ENCODE measurements at regions not wholly inside any gene's neighbourhood (a gene's known extent, or its start where the extent isn't known, plus 50 kb on each side); places are given as distances from the start of the nearest gene placed in this dataset.

DNA sequence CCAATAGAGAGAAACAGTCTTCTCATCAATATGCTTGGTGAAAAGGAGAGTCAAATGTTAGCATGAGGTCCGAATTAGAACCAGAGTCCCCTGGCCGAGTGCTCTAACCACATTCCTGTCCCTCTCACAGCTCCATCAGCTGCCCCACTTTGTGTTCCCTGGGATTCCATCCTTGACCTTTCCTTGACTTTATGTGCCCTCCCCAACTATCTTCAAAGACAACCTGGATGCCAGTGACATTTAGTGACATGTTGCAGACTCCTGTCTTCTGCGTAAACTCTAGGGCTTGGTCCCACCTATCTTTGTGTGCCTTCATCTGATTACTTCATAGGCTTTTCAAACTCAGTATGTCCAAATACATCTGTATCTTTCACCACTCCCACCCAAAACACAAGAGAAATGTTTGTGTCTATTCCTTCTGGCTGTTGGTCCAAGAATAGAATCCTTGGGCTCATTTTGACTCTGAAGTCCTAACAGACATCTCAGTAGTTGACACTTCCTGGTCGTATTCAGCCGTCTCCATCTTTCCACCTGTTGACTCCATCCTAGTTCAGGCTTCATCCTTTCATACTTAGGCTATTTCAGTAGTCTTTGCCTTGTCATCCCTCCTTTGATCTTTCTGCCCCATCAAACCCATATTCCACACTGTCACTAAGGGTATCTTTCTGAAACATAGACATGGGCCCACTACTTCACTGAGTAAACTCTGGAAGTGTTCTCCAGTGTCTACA, 101.4 kb upstream of the CD180 start:
- no peak for DNase-seq (ENCODE audit: low read depth)

DNA sequence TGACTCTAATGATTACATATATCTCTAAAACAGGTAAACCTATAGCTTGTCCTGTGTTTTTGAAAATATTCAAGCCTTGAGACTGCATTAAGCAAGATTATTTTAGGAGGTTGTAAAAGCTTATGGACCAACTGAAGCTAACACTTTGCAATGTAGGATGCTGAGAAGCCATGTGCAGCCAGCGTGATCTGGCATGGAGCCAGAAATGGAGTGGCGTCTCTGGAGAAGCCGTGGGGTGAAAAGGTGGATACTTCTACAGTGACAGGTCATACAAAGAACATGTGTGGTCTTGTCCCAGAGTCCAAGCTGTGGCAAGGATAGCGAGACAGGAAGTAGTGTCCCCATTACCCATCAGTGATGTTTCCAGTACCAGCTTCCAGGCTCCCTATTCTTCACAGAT, 100.8 kb upstream of the CD180 start:
- no peak for DNase-seq (ENCODE audit: low read depth)

DNA sequence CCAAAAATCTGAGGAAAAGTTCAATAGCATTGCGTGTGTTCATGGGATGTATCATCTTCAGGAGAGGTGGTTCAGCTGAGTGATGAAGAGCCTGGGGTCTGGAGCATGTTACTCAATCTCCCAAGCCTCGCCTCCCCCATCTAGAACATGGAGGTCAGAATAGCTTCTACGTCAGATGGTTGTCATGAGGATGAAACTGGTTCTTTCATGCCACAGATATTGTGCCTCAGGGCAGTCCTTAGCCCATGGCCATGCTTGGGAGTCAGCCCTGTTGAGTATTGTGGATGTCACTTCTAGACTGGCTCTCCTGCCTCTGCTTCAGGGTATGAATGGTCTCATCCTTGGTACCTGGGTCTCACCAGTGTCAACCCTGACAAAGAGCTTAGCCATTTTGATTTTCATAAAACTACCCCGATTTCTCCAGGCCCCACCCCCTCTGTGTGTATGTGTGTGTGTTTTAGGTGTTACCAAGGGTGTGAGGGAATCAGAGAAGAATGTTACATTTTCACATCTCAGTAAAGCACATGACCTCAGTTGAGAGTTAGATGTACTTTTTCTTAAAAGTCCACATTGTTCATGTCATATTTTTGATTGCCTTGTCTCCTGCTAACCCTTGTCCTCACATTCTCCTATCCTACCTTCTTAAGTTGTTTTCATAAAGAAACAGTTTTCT, 97.8 kb upstream of the CD180 start:
- DNase-seq (ENCODE audit: low read depth) = no peak

DNA sequence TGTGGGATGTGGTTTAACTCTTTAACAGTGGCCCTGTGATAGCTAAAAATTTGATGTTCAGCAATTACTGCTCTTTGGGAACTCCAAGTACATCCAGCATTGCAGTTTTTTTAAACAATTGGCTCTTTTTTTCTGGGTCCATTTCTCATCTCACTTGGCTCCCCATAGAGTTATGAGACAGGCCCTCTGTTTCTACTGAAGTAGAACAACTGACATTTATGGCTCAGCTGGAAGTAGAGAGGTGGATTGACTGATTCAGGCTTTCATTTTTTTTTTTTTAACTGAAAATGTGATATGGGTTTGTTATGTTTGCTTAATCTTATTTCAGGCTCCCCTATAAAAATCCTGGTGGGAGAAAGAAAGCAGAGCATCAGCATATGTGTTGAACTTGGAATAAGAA, 96.6 kb upstream of the CD180 start:
- DNase-seq (ENCODE audit: low read depth) = no peak

DNA sequence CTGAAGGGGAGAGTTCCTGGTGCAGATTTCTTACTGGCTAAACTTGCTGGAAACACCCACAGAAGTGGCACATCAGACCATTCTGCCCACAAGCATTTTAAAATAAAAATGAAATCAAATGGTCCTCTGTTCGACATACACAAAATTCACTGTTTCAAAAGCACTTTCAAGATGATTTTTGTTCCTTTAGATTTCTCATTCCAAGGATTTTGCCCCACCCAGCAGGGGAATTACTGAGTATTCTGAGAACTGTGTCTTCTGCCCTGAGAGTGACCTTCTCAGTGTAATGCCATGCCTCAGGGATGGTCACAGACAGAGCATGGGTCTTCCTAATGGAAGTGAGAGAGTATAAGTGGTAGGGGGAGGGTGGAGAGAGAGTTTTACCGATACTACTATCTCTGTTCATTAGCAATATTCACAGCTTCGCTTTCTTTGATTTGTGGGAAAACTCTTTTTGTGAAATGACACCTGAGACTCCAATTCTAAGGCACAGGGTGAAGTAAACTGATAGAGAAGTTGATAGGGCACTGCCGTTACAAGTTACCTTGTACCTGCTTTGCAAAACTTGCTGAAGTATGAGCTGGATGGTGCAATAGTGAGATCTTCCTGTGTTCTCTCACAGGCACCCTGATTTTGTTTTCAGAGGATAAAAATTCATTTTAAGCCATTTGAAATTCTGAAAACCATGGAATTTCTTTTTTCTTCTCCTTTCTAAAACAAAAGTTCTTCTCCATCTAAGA, 95.8 kb upstream of the CD180 start:
- DNase-seq (ENCODE audit: low read depth) = no peak

DNA sequence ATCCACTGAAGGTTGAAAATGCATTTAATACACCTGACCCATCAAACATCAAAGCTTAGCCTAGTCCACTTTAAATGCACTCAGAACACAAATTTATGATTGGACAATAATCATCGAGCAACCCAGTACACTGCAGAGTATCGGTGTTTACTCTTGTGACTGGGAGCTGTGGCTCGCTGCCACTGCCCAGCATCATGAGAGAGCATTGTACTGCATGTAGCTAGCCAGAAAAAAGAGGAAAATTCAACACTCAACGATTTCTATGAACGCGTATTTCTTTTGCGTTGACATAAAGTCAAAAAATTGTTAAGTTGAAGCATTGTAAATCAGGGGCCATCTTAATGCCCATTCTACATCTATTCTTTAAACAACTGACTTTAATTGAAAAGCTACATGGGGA, 95.1 kb upstream of the CD180 start:
- no peak for DNase-seq (ENCODE audit: low read depth)

DNA sequence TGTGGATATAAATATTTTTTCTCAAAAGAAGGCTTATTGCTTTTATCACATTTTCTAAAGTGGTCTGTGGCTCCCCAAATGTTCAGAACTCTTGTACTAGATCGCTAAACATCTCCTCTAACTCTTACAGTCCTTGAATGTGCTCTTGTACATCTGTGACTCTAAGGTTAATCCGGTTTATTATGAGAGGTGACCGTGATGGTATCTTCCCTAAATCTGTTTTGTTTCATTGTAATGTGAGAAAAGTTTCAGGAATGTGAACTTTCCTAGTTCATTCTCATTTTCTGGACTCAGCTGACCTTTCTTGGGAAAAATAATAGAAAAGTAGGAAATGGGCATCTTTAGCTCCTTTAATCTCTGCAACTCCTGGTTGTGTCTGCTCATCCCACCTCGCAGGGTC, 94.5 kb upstream of the CD180 start:
- no peak for DNase-seq (ENCODE audit: low read depth)

DNA sequence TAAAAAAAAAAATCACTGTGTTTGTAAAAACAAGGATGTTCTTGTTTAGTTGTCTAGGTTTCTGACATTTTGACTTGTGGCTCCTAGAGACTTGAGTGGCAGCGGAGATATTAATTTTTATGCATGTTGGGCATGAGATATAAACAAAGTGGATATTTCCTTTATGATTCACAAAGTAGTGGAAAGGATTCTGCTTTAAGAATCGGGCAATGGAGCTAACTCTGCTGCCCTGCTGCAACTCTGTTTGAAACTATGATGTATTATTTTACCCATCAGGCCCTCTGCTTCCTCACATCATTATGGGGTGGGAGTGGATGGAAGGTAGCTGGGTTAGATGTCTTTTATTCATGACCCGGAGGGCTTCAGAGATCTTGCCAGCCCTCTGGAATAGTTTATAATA, 94.1 kb upstream of the CD180 start:
- DNase-seq (ENCODE audit: low read depth) = no peak

DNA sequence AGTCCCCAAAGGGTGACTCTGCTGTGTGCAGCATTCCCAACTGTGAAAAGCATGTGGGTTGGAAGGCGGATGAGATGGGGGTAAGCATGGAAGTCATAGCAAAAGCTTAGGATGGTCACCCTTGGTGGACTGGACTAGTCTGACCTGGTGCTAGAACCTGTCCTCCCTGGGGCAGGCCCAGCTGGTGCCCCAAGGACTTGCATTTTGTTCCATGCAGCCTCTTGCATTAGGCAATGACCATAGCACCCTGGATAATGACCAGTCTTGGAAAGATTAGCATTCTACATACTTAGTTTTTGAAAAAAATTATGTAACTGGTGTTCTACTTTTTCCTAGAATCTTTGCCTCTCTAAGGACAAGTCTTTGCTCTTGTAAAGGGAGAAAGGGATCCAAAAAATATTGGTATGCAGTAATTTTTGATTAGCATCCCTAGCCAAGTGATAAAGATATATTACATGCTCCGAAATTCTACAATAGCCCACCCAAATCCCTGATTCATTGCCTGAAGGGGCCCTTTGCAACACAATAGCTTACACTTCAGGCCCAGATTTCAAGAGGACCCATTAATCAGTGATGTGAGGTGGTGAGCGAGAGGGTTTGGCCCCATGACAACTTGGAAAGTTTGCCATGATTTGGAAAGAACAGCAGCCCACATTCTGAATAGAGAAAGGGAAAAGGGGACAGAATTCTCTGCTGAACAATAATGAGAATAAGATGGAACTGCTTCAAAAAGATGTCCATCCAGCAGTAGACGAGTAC, 93.3 kb upstream of the CD180 start:
- no peak for DNase-seq (ENCODE audit: low read depth)

DNA sequence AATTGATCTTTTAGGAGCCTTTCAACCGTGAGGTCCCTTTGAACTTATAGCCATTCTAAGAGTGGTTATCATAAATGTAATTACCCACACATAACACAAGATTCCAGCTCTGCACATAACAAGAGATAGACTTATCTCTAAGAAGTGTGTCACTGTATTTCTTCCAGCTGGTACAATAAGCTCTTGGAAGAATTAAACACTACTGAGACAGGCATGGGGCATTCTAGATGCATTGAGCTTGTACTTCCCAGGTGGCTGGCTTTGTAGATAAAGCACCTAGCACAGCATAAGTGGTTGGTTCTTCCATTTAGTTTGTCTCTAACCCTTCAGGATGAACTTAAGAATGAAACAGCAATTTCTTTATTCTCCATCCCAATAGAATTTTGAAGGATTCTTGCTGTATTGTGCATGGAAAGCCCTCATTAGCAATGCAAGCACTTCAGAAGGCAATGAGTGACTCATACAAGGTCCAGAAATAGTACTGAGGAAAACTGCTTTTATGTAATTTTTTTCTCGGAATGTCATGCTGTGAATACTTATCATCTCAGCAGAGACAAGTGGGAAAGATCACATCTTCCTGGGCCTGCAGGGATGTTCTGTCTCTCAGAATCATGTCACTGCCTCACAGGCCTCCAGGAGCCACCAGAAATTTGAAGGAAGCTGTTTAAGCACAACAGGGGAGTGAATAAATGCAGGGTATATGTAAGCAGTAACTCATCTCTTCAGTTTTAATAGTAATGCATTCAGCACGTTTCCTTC, 91.1 kb upstream of the CD180 start:
- peak; percentile 40 for DNase-seq (ENCODE audit: low read depth)

DNA sequence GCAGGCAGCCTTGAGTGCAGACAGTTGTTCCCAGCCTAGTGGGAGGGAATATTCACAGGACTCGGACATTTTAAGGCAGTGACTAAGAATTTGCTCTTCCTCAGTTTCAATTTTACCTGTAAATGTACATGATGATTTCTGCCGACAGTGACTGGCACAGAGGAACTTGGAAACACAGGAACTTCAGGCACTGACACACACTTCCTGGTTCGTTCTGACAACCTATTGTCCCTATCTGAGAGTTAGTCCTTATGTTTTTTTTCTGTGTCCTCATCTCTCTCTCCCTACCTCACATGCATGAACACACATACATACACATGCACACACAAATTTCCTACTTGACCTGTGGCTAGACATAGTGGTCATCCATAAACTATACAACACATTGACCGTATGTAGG, 89.4 kb upstream of the CD180 start:
- DNase-seq (ENCODE audit: low read depth) = no peak

DNA sequence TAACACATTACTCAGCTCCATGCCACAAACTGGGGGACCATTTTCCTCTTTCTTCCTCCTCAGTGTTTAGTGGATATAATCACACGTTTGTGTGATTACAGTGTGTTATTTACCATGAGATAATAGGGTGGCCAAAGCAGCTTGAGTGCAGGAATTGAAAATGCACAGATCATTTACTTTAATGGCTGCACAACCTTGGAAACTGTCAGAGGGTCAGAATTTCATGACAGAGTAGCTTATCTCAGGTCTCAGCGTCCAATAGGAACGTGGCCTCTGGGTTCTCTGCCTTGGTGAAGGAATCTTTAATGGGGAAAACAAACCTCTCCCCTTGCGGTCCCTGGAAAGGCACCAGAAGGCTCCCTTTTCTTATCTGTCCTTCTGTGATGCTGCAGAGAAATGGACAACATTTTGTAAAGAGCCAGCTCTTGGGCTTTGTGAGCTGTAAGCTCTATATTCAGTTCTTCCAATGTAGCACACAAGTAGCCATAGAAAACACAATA, 87.4 kb upstream of the CD180 start:
- DNase-seq (ENCODE audit: low read depth) = no peak

DNA sequence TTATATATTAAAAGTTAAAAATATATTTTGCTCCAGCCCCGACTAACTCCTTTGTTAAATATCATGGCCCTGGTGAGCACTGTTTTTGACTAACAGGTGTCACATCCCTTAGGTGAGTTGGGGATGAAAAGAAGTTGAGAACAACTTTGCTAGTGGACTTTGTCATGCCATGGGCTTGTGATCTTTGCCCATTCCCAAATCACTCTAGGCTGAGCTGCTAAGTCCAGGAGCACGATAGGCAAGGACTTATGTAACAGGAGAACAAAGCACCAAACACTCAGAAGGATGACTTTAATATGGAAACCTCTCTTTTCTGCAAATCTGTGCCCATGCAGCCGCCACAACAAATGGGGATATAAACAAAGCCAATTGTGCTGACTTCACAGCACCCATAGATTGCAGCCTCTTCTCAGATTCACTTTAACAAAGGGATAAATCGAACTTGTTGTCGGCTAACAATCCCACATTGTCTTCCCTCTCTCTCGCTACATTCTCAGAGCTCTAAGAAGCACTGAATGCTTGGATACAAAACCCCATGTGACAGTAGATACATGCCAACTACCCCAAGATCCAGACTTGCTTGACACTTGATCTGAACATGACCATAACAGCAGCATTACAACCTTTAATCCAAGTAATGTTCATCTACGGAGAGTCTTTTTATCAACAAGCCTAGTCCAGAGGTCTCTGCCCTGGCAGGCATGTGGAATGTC, 86.8 kb upstream of the CD180 start:
- DNase-seq (ENCODE audit: low read depth) = no peak

DNA sequence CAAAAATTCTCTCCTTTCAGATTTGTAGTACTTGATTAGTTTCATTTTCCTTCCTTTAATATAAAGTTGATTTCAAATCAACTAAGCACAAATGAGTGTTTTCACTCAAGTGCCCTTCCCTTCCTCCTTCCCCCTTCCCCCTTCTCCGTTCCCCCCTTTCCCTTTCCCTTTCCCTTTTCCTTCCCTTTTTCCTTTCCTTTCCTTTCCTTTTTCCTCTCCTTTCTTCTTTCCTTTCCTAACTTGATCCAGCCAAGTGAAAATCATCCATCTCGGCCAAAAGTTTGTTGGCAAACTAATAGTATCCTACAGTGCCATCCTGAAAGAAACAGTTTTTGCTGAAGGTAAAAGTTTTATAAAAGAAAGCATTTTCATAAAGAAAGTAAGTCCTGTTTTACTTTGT, 85.3 kb upstream of the CD180 start:
- DNase-seq (ENCODE audit: low read depth) = no peak

DNA sequence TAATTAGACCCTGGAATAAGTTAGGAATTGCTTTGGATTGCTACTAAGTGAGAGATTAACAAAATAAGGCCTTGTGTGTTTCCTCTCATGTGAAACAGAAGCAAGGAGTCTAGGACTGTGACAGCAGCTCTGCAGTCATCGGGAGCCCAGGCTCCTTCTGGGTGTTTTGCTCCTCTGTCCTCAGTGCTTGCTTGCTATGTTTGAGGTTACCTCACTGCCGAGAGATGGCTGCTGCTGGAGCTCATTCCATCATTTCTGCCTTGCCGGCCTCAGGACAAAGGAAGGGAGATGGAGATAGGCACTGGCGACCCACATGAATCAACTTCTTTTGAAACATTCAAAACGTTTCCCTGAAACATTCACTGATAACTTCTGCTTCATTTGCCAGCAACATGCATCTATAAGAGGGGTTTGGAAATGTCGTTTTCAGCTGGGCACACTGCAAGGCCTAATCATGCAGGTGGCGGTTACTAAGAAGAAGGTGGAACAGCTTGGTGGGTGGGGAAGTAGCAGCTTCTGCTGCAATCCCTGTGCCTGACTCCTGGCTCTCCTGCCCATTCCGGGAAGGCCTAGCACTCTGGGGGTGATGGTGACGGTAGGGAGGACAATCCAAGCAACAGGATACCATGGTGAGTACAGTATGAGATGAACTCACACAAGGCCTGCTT, 77.2 kb upstream of the CD180 start:
- no peak for DNase-seq (ENCODE audit: low read depth)

DNA sequence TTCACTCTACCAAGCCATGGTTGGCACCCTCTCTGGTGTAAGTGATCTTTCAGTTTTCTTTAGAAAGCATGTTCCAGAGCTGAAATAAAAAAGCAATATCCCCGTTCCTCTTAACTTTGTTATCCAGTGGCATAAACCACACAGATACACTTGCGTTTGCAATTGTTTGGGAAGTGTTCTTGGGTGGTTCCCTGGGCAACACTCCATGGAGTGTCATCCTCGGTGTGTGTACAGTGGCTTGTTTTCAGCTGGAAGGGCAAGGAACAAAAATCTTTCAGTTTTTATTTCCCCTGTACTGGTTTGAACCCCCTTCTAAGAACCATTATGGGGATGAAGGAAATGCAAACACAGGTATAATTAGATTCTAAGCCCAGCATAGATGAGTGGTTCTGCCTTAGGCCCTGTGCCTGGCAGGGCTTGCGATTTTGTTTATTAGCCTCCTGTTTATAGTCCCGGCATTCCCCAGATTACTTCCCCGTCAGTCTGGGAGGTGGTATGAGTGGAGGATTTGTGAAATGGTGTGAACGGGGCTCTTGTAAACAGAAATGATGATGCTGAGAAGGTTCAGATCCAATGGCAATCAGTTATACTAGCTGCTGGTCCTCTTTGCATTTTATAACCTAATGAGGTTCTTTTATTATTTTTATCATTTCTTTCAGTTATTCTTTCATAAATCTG, 76.0 kb upstream of the CD180 start:
- DNase-seq (ENCODE audit: low read depth) = no peak

DNA sequence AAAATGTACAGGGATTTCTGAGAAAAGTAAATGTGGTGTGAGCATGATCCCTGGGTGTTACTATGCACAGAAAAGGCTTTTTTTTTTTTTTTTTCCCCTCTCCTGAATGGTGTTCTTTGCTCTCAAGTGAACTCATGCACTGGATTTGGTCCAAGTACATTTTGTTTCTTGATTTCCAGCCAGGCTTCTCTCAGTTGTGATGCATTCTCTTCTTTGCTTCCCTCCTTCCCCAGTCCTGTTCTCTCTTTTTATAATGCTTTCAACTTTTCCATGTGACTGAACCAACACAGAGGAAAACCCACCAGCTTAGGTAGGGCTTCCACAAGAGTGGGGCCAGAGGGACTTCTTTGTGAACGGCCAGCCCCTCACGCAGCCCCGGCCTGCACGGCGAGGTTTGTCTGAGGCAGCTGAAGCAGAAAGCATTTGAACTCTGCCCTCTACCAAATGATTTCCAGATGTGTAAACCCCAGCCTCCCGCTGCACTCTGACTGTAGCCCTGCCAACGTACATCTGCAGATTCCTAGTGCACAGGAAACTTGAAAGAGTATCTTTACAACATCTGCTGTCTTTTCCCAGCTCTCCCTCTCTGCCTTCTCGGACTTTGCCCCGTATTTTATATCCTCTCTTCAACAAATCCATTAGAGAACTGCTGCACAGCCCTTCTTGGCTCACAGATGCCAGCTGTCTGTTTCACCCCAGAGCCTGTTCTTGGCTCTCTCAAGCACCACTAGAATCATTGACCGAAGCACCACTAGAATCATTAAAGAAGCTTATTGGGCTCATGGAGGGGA, 71.8 kb upstream of the CD180 start:
- DNase-seq (ENCODE audit: low read depth) = peak; percentile 86

DNA sequence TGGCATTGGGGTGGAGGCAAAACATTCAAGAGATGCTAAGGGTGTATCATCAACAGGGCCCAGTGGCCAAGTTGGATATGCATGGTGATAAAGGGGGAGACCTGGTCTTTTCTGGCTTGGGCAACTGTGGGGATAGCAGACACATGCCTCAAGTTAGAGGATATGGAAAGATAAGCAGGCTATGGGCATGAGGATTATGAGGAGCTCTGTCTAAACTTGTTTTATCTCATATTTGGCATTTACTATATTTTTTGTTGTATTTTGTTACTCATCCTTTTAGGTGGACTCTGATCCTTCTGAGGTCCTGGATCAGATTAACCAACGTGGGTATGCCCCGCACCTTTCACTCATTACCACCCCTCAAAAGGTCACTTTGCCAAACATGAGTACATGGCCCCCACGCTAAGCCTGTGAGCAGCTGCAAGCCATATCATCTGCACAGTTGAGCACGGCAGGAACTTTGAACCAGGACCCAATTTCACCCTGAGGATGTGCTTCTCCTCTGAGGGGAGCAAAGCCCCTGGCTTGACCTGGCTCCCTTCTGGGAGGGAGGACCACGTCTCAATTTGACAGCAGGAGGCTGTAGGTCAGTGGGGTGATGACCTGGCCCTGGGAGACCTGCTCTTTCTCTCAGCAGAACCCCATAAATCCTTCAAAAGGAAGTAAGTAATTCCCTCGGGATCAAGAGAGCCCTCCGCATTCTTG, 71.1 kb upstream of the CD180 start:
- no peak for DNase-seq (ENCODE audit: low read depth)
